HepG2 (cell line): ENCODE measurements at regions not wholly inside any gene's neighbourhood (a gene's known extent, or its start where the extent isn't known, plus 50 kb on each side); places are given as distances from the start of the nearest gene placed in this dataset.

Experiments used
- ATF7 ChIP-seq, 2 experiments: fragments of 450-650 bp in 1 of 2; sonication (generic) in 1 of 2; formaldehyde crosslinking in 1 of 2; IDR thresholded peaks; 2 replicates each; pipeline versions ENCODE4 v1.4.0 to v1.6.1; 2016 to 2020; ENCODE audit warnings: antibody characterized with exemption in 1 of 2, mild to moderate bottlenecking in 1 of 2, missing genetic modification reagents in 1 of 2
- CBFB ChIP-seq: sonication (generic); formaldehyde crosslinking; IDR thresholded peaks from 2 replicates; pipeline ENCODE4 v1.4.0; 2020; ENCODE audit warnings: missing genetic modification reagents
- CENPX ChIP-seq: sonication (generic); formaldehyde crosslinking; IDR thresholded peaks from 2 replicates; pipeline ENCODE4 v1.9.0; 2021; ENCODE audit warnings: mild to moderate bottlenecking, missing genetic modification reagents, moderate library complexity
- CREM ChIP-seq, 2 experiments: sonication (generic) in 1 of 2; formaldehyde crosslinking in 1 of 2; IDR thresholded peaks; 2 replicates each; pipeline versions ENCODE4 v1.4.0 to v1.6.1; 2016 to 2020; ENCODE audit warnings: antibody characterized with exemption in 1 of 2, mild to moderate bottlenecking in 1 of 2, missing genetic modification reagents in 1 of 2
- CSRNP2 ChIP-seq: sonication (generic); formaldehyde crosslinking; conservative IDR thresholded peaks from 2 replicates; pipeline ENCODE4 v1.8.0; 2022; ENCODE audit warnings: low read depth, missing genetic modification reagents
- KDM3A ChIP-seq: IDR thresholded peaks from 2 replicates; pipeline ENCODE4 v1.6.1; 2018; ENCODE audit warnings: low read depth, missing compliant biosample characterization
- NR1H2 ChIP-seq: sonication (generic); formaldehyde crosslinking; IDR thresholded peaks from 2 replicates; pipeline ENCODE4 v1.8.1; 2022; ENCODE audit warnings: low read depth, missing genetic modification reagents, borderline replicate concordance
- NR3C1 ChIP-seq: sonication (generic); formaldehyde crosslinking; IDR thresholded peaks from 2 replicates; pipeline ENCODE4 v1.4.0; 2020; ENCODE audit warnings: missing genetic modification reagents
- RARA ChIP-seq: IDR thresholded peaks from 2 replicates; pipeline ENCODE4 v1.6.1; 2016; ENCODE audit warnings: missing genetic modification reagents, missing compliant biosample characterization
- RERE ChIP-seq: IDR thresholded peaks from 2 replicates; pipeline ENCODE4 v1.6.1; 2016; ENCODE audit warnings: low read depth, missing genetic modification reagents, missing compliant biosample characterization
- RFXAP ChIP-seq: sonication (generic); formaldehyde crosslinking; IDR thresholded peaks from 2 replicates; pipeline ENCODE4 v1.4.0; 2020; ENCODE audit warnings: missing genetic modification reagents, borderline replicate concordance
- SOX5 ChIP-seq: IDR thresholded peaks from 2 replicates; pipeline ENCODE4 v1.6.1; 2016; ENCODE audit warnings: borderline replicate concordance
- SOX6 ChIP-seq, 2 experiments: fragments of 450-650 bp in 1 of 2; sonication (generic) in 1 of 2; formaldehyde crosslinking in 1 of 2; IDR thresholded peaks; 2 replicates each; pipeline versions ENCODE4 v1.4.0 to v1.6.1; 2017 to 2020; ENCODE audit warnings: antibody characterized with exemption in 1 of 2, mild to moderate bottlenecking in 1 of 2, missing genetic modification reagents in 1 of 2
- ZMYM3 ChIP-seq: sonication (generic); formaldehyde crosslinking; IDR thresholded peaks from 2 replicates; pipeline ENCODE4 v1.5.1; 2020; ENCODE audit warnings: mild to moderate bottlenecking, missing genetic modification reagents
- ZNF737 ChIP-seq: sonication (generic); formaldehyde crosslinking; IDR thresholded peaks from 2 replicates; pipeline ENCODE4 v1.5.0; 2020; ENCODE audit warnings: missing genetic modification reagents, mild to moderate bottlenecking, borderline replicate concordance
- TF ChIP-seq, protein P1 (sequence below): sonication (generic); formaldehyde crosslinking; IDR thresholded peaks from 2 replicates; pipeline ENCODE4 v1.8.0; 2023; ENCODE audit warnings: mild to moderate bottlenecking, missing genetic modification reagents
- TF ChIP-seq, protein P2 (sequence below): sonication (generic); formaldehyde crosslinking; IDR thresholded peaks from 2 replicates; pipeline ENCODE4 v1.8.1; 2022; ENCODE audit warnings: low read depth, mild to moderate bottlenecking, missing genetic modification reagents

DNA sequence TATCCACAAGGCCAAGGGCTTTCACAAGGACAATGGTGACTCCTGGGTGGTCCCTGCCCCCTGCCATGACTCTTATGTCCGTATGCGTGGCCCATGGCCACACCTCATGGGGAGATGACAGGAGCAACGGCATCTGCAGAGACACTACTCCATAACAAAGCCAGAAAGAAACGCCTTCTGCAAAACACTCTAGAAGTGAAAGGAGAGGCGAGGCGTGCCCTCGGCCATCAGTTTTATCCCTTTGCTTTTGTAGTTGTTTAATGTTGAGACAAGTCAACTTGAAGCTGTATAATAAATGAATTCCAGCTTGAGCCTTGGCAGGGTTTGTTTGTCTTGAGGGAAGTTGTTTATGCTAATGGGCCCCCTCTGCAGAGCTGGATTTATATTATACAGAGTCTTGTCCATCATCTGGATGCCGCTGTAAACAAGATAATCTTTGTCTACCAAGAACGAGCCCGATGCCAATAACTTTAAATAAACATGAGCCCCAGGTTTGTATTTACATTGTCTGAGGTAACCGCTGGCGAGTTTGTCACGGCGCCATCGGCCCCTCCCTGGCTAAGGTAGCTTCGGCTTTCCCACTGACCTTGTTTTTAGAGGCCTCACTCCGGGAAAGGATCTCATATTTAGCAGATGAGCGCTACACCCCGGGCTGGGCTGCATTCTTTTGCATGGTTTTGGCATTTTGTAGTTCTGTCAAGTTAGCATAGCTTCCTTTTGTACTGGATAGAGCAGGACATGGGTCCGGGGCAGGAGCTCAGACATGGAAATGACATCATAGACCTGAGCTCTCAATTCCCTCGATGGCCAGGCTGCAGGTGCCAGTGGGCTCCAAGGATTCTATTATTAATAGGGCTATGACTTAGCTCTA is 165.3 kb downstream of the ERCC6L2 start (continued):
- TF ChIP-seq CENPX: no peak
- no peak for TF ChIP-seq RERE (CRISPR knock-in tag)
- TF ChIP-seq ZMYM3: no peak
- no peak for TF ChIP-seq ZNF737 (CRISPR knock-in tag)
- TF ChIP-seq RARA (CRISPR knock-in tag): 0 out of 2 replicates have a peak, but pooled peaks have one; percentile 17
- peak; percentile 60 for TF ChIP-seq ATF7 (IDR thresholded peaks at IDR 0.05)
- TF ChIP-seq ATF7 (CRISPR knock-in tag; IDR thresholded peaks at IDR 0.05): no peak
- no peak for TF ChIP-seq KDM3A (CRISPR knock-in tag)
- TF ChIP-seq NR3C1 (CRISPR knock-in tag): no peak
- TF ChIP-seq, protein P1, sequence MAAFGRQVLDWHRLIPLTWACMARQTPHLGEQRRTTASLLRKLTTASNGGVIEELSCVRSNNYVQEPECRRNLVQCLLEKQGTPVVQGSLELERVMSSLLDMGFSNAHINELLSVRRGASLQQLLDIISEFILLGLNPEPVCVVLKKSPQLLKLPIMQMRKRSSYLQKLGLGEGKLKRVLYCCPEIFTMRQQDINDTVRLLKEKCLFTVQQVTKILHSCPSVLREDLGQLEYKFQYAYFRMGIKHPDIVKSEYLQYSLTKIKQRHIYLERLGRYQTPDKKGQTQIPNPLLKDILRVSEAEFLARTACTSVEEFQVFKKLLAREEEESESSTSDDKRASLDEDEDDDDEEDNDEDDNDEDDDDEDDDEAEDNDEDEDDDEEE (CRISPR knock-in tag): no peak
- TF ChIP-seq CREM (IDR thresholded peaks at IDR 0.05): no peak
- no peak for TF ChIP-seq CREM (CRISPR knock-in tag; IDR thresholded peaks at IDR 0.05)
- no peak for TF ChIP-seq NR1H2 (CRISPR knock-in tag)
- TF ChIP-seq SOX6 (IDR thresholded peaks at IDR 0.05): no peak
- peak; percentile 38; the same call in 1 of the 2 replicates for TF ChIP-seq SOX6 (CRISPR knock-in tag; IDR thresholded peaks at IDR 0.05)
- TF ChIP-seq, protein P2, sequence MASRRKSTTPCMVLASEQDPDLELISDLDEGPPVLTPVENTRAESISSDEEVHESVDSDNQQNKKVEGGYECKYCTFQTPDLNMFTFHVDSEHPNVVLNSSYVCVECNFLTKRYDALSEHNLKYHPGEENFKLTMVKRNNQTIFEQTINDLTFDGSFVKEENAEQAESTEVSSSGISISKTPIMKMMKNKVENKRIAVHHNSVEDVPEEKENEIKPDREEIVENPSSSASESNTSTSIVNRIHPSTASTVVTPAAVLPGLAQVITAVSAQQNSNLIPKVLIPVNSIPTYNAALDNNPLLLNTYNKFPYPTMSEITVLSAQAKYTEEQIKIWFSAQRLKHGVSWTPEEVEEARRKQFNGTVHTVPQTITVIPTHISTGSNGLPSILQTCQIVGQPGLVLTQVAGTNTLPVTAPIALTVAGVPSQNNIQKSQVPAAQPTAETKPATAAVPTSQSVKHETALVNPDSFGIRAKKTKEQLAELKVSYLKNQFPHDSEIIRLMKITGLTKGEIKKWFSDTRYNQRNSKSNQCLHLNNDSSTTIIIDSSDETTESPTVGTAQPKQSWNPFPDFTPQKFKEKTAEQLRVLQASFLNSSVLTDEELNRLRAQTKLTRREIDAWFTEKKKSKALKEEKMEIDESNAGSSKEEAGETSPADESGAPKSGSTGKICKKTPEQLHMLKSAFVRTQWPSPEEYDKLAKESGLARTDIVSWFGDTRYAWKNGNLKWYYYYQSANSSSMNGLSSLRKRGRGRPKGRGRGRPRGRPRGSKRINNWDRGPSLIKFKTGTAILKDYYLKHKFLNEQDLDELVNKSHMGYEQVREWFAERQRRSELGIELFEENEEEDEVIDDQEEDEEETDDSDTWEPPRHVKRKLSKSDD (CRISPR knock-in tag): no peak
- TF ChIP-seq SOX5 (CRISPR knock-in tag): peak; percentile 34; the same call in 1 of the 2 replicates
- TF ChIP-seq RFXAP (CRISPR knock-in tag): no peak
- TF ChIP-seq CBFB: no peak
- TF ChIP-seq CSRNP2 (CRISPR knock-in tag): no peak
